Stimulated activated naive CD8-positive, alpha-beta T cell treated with anti-CD3 and anti-CD28 coated beads, Interleukin-15, amount 100 ng/mL, for 72 hours (primary cell): ENCODE measurements at regions not wholly inside any gene's neighbourhood (a gene's known extent, or its start where the extent isn't known, plus 50 kb on each side); places are given as distances from the start of the nearest gene placed in this dataset.

Source experiments
- ATAC-seq: fragments of 150-1000 bp; cut with Tn5 transposase; 2 replicates; pipeline ENCODE4 v1.10.0; 2021; ENCODE audit warnings: mild to moderate bottlenecking, moderate library complexity
- DNase-seq, 2 donors: peaks; one replicate each; pipeline ENCODE4 v3.0.0; 2021 to 2022
- H3K27ac Mint-ChIP-seq, 2 donors: one replicate each; pipeline ENCODE4 v1.8.0; 2022; ENCODE audit warnings: mild to moderate bottlenecking in 2 of 2, mixed read lengths in 2 of 2, moderate library complexity in 2 of 2
- H3K27me3 Mint-ChIP-seq: one replicate; pipeline ENCODE4 v1.8.0; 2022; ENCODE audit warnings: mixed read lengths
- H3K4me1 Mint-ChIP-seq: one replicate; pipeline ENCODE4 v1.8.0; 2022; ENCODE audit warnings: mild to moderate bottlenecking, mixed read lengths
- H3K4me3 Mint-ChIP-seq, 2 donors: one replicate each; pipeline ENCODE4 v1.8.0; 2022; ENCODE audit warnings: mild to moderate bottlenecking in 2 of 2, mixed read lengths in 2 of 2, moderate library complexity in 1 of 2
- H3K9me3 Mint-ChIP-seq, 2 donors: one replicate each; pipeline ENCODE4 v1.8.0; 2022; ENCODE audit warnings: mixed read lengths in 2 of 2

GRCh38 chr20:24747010-24747712 is 201.9 kb upstream of the CST7 start:
- Mint-ChIP-seq H3K4me3 (no peak overlapping the region), H3K4me1 (peaks cover 11% of the 10 kb centered on the region), H3K27me3 (peaks cover 10% of the 10 kb centered on the region), H3K9me3 (no peaks in the 10 kb centered on the region), H3K27ac (peak overlapping the region in 1 of 2 donors; percentile 54)
- ATAC-seq (no peak), DNase-seq (no peak)

GRCh38 chr20:24747881-24748595 is 201.0 kb upstream of the CST7 start:
- Mint-ChIP-seq H3K27ac (no peak overlapping the region), H3K9me3 (no peaks in the 10 kb centered on the region), H3K4me1 (peaks cover 11% of the 10 kb centered on the region), H3K4me3 (no peak overlapping the region), H3K27me3 (peaks cover 10% of the 10 kb centered on the region)
- DNase-seq (no peak), ATAC-seq (no peak)

DNA sequence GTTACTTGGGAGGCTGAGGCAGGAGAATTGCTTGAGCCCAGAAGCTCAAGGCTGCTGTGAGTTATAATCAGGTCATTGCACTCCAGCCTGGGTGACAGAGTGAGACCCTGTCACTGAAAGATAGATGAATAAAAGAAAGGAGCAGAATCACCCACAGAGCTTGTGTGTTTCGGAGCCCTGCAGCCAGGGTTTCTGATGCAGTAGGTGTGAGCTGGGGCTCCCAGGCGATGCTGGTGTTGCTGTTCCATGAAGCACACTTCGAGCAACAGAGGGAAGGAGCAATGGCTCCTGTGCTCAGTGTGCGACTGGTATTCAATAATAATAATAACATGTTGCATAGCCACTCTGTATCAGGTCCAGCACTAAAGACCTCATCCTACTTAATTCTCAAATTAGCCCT is 197.5 kb upstream of the CST7 start:
- H3K4me1 Mint-ChIP-seq: peaks cover 11% of the 10 kb centered on the region

DNA sequence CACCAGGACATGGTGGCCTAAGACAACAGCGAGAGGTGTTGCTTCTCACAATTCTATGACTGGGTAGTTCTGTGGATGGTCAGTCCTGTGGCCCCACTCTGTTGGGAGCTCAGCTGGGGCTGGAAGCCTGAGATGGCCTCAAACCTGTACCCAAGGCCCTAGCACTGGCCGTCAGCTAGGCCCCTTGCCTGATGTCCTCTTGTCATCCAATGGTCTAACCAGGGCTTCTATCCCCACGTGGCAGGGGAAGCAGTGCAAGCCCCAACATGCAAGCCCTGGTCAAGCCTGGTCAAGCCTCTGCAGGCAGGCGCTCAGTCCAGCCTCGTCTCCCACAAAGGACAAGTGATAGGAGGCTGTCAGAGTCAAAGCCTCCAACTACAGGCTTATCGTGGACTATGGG is 196.5 kb upstream of the CST7 start:
- peaks cover 19% of the 10 kb centered on the region for H3K27me3 Mint-ChIP-seq
- no peaks in the 10 kb centered on the region for H3K9me3 Mint-ChIP-seq
- H3K27ac Mint-ChIP-seq: peak overlapping the region in 1 of 2 donors; percentile 5
- DNase-seq (no peak), ATAC-seq (no peak)
- H3K4me3 Mint-ChIP-seq: no peak overlapping the region
- H3K4me1 Mint-ChIP-seq: peaks cover 5% of the 10 kb centered on the region

More for the DNA sequence above, 197.5 kb upstream of the CST7 start:
- DNase-seq (no peak), ATAC-seq (no peak)
- Mint-ChIP-seq H3K27ac (no peak overlapping the region), H3K27me3 (peaks cover 14% of the 10 kb centered on the region), H3K9me3 (no peaks in the 10 kb centered on the region), H3K4me3 (no peak overlapping the region)

GRCh38 chr20:24753130-24753529 is 195.9 kb upstream of the CST7 start:
- ATAC-seq (no peak), DNase-seq (no peak)
- Mint-ChIP-seq H3K27ac (peak overlapping the region in 1 of 2 donors; percentile 5), H3K27me3 (peaks cover 17% of the 10 kb centered on the region), H3K4me3 (no peak overlapping the region), H3K4me1 (no peaks in the 10 kb centered on the region), H3K9me3 (no peaks in the 10 kb centered on the region)

- H3K4me3 Mint-ChIP-seq: no peak overlapping the region
- DNase-seq: no peak
- no peaks in the 10 kb centered on the region for H3K4me1 Mint-ChIP-seq
- no peaks in the 10 kb centered on the region for H3K9me3 Mint-ChIP-seq
- ATAC-seq: no peak
- H3K27ac Mint-ChIP-seq: no peak overlapping the region
- H3K27me3 Mint-ChIP-seq: peaks cover 9% of the 10 kb centered on the region
These were observed 194.4 kb upstream of the CST7 start for GRCh38 chr20:24754691-24755090.

- no peak for DNase-seq
- ATAC-seq: no peak
- no peaks in the 10 kb centered on the region for H3K9me3 Mint-ChIP-seq
- no peak overlapping the region for H3K4me3 Mint-ChIP-seq
- H3K27ac Mint-ChIP-seq: no peak overlapping the region
- no peaks in the 10 kb centered on the region for H3K4me1 Mint-ChIP-seq
- peaks cover 9% of the 10 kb centered on the region for H3K27me3 Mint-ChIP-seq
These were observed 193.6 kb upstream of the CST7 start for GRCh38 chr20:24755411-24755922.

GRCh38 chr20:24756292-24757025 is 192.6 kb upstream of the CST7 start:
- peak overlapping the region in 1 of 2 donors; percentile 36 for H3K27ac Mint-ChIP-seq
- no peaks in the 10 kb centered on the region for H3K4me1 Mint-ChIP-seq
- no peaks in the 10 kb centered on the region for H3K9me3 Mint-ChIP-seq
- DNase-seq (no peak), ATAC-seq (no peak)
- H3K27me3 Mint-ChIP-seq: peaks cover 9% of the 10 kb centered on the region
- no peak overlapping the region for H3K4me3 Mint-ChIP-seq

GRCh38 chr20:24761220-24762065 is 187.6 kb upstream of the CST7 start:
- ATAC-seq: no peak
- H3K4me3 Mint-ChIP-seq: no peak overlapping the region
- no peak overlapping the region for H3K27ac Mint-ChIP-seq
- no peak for DNase-seq
- H3K27me3 Mint-ChIP-seq: peaks cover 35% of the 10 kb centered on the region
- H3K4me1 Mint-ChIP-seq: no peaks in the 10 kb centered on the region
- H3K9me3 Mint-ChIP-seq: no peaks in the 10 kb centered on the region

DNA sequence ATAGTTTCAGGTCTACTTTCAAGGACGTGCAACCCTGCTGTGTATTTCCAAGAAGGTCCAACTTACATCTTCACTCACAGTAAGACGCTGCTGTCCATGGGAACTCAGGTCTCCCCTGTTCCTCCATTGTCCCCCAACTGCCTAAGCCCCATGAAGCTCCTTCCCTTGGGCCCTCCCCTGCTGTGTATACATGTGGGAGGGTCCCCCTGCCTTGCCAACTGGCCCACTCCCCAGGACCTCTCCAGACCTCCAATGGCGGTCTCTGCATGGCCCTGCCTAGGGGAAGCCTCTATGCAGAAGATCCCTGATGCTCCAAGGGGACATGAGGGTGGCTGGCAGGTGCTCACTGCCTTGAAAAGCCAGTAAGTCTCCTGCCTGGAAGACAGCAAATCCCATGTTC is 186.7 kb upstream of the CST7 start:
- ATAC-seq (no peak), DNase-seq (no peak)
- H3K4me1 Mint-ChIP-seq: no peaks in the 10 kb centered on the region
- H3K27ac Mint-ChIP-seq: no peak overlapping the region
- no peak overlapping the region for H3K4me3 Mint-ChIP-seq
- H3K27me3 Mint-ChIP-seq: peaks cover 29% of the 10 kb centered on the region
- H3K9me3 Mint-ChIP-seq: no peaks in the 10 kb centered on the region

DNA sequence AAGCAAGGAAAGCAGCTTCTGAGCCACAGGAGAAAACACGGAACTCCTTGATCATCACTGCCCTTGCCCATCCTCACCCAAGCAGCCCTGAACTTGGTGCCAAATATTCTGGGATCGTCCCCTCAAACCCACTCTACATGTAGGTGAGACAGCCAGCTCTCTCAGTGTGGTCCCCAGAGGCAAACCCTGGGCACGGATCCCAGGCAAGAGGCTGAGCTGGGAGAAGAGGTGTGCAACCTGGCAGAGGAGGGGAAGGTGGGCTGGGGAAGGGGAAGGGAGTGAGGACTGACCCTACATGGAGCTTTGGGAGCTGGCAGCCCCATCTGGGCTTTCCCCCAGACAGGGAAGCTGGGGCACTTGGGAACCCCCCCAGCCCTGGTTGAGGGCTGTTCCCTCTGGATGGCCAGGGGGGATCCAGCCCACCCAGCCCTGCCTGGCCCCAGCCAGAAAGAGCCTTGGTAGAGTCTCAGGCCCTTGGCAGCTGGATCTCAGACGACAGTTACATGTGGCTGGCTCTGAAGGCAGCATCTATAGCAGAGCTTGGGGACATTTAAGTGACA is 186.2 kb upstream of the CST7 start:
- no peak for ATAC-seq
- peaks cover 29% of the 10 kb centered on the region for H3K27me3 Mint-ChIP-seq
- no peaks in the 10 kb centered on the region for H3K4me1 Mint-ChIP-seq
- H3K4me3 Mint-ChIP-seq: no peak overlapping the region
- no peak overlapping the region for H3K27ac Mint-ChIP-seq
- H3K9me3 Mint-ChIP-seq: no peaks in the 10 kb centered on the region
- no peak for DNase-seq

GRCh38 chr20:24763386-24764026 is 185.6 kb upstream of the CST7 start:
- Mint-ChIP-seq H3K27ac (peak overlapping the region in 1 of 2 donors; percentile 50), H3K9me3 (no peaks in the 10 kb centered on the region), H3K27me3 (peaks cover 29% of the 10 kb centered on the region), H3K4me1 (no peaks in the 10 kb centered on the region), H3K4me3 (no peak overlapping the region)
- no peak for ATAC-seq
- DNase-seq: no peak

GRCh38 chr20:24764027-24764793 is 184.9 kb upstream of the CST7 start:
- H3K4me3 Mint-ChIP-seq: no peak overlapping the region
- DNase-seq (no peak), ATAC-seq (no peak)
- H3K9me3 Mint-ChIP-seq: no peaks in the 10 kb centered on the region
- H3K4me1 Mint-ChIP-seq: no peaks in the 10 kb centered on the region
- peaks cover 29% of the 10 kb centered on the region for H3K27me3 Mint-ChIP-seq
- H3K27ac Mint-ChIP-seq: no peak overlapping the region

DNA sequence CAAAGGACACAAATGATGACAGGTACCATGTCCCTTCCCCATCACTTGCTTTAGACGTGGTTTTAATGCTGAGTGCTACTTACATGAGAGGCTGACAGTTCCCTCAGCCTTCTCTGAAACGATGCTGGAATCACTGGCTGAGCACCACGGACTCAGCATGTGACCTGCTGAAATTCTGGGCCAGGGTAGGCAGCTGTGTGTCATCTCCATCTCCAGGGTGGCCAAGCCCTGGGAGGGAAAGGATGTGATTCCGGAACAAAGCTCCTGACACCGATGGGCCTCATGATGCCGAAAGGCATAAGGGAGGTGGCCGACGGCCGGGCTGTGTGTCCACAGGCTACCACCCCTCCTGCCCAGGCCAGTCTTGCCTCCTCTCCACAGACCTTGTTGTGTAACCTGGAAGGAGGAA is 184.3 kb upstream of the CST7 start:
- Mint-ChIP-seq H3K27ac (no peak overlapping the region), H3K9me3 (no peaks in the 10 kb centered on the region), H3K4me3 (no peak overlapping the region), H3K4me1 (no peaks in the 10 kb centered on the region), H3K27me3 (peaks cover 29% of the 10 kb centered on the region)
- no peak for DNase-seq
- no peak for ATAC-seq
